WERI-Rb-1 (cell line): ENCODE measurements at regions not wholly inside any gene's neighbourhood (a gene's known extent, or its start where the extent isn't known, plus 50 kb on each side); places are given as distances from the start of the nearest gene placed in this dataset.
A peak's percentile ranks its signal among the peaks of the same experiment; 100 is the strongest.

Experiments
- DNase-seq: peaks from one replicate; pipeline ENCODE4 v3.0.0-alpha.2; 2020
- H3K27ac ChIP-seq: fragments of 250-450 bp; sonication (Bioruptor Pico); 2 replicates; pipeline ENCODE4 v1.5.1; 2020; ENCODE audit warnings: mild to moderate bottlenecking, moderate library complexity
- H3K27me3 ChIP-seq: fragments of 250-450 bp; sonication (Bioruptor Pico); 2 replicates; pipeline ENCODE4 v1.5.1; 2021; ENCODE audit warnings: mild to moderate bottlenecking, low read depth, moderate library complexity; ENCODE audit not compliant: insufficient read depth, severe bottlenecking
- H3K36me3 ChIP-seq: fragments of 250-450 bp; sonication (Bioruptor Pico); 2 replicates; pipeline ENCODE4 v1.5.1; 2020; ENCODE audit warnings: mild to moderate bottlenecking, moderate library complexity
- H3K4me3 ChIP-seq: 2 replicates; pipeline ENCODE4 v1.5.1; 2011; ENCODE audit warnings: low read depth, mild to moderate bottlenecking, control low read depth, low read length
- H3K9me3 ChIP-seq: fragments of 250-450 bp; sonication (Bioruptor Pico); 2 replicates; pipeline ENCODE4 v1.5.1; 2021; ENCODE audit warnings: mild to moderate bottlenecking, moderate library complexity; ENCODE audit not compliant: severe bottlenecking
- TF ChIP-seq, protein P1 (sequence below): IDR thresholded peaks from 2 replicates; pipeline ENCODE4 v1.5.1; 2011; ENCODE audit warnings: low read depth, mild to moderate bottlenecking, control low read depth, inconsistent platforms, low read length

DNA sequence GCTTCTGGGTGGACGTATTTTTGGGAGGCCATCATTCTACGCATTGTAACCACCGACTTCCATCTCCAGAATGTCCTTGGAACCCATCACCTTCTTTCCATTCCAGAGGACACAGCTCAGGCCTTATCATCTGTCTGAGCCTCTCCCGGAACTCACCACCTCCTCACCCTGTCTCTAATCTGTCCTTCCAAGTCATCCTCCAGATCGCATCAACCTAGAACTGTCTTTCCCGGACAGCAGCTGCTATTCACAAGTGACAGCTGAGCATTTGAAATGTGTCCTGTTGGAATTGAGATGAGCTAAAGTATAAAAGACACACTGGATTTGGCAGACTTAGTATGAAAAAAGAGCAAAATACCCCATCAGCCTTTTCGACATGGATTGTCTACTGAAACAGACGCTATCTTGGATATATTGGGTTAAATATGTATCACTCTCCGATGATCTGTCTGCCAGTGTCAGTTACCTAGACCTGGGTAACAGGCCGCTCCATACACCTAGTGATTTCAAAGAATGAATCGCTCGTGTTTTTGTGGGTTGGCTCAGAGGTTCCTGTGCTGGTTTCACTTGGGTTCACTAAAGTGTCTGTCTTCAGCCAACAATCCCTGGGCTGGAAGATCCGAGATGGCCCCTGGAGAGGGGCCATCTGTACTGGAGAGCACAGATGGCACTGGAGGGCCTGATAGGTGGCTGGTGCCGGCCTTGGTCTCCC is 104.4 kb upstream of the RFLNA start:
- Histone ChIP-seq H3K4me3 (no peak overlapping the region), H3K36me3 (no peaks in the 10 kb centered on the region), H3K27ac (peak overlapping the region; percentile 88), H3K27me3 (no peaks in the 10 kb centered on the region), H3K9me3 (peaks cover 13% of the 10 kb centered on the region)
- TF ChIP-seq, protein P1, sequence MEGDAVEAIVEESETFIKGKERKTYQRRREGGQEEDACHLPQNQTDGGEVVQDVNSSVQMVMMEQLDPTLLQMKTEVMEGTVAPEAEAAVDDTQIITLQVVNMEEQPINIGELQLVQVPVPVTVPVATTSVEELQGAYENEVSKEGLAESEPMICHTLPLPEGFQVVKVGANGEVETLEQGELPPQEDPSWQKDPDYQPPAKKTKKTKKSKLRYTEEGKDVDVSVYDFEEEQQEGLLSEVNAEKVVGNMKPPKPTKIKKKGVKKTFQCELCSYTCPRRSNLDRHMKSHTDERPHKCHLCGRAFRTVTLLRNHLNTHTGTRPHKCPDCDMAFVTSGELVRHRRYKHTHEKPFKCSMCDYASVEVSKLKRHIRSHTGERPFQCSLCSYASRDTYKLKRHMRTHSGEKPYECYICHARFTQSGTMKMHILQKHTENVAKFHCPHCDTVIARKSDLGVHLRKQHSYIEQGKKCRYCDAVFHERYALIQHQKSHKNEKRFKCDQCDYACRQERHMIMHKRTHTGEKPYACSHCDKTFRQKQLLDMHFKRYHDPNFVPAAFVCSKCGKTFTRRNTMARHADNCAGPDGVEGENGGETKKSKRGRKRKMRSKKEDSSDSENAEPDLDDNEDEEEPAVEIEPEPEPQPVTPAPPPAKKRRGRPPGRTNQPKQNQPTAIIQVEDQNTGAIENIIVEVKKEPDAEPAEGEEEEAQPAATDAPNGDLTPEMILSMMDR = no peak
- peak; percentile 59 for DNase-seq

DNA sequence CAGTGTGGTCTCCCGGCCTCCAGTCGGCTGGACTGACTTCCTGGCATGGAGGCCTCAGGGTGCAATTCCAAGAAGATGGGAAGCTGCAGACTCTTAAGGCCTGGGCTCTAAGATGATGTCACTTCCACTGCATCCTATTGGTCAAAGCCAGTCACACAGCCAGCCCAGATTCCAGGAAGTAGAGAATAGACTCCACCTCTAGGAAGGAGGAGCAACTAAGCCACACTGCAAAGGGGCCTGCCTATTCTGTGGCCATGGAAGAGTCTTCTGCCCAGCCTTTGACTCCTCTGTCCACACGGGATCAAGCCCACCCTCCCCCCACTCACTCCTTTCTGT is 103.9 kb upstream of the RFLNA start:
- no peak overlapping the region for H3K4me3 ChIP-seq
- peaks cover 13% of the 10 kb centered on the region for H3K9me3 ChIP-seq
- DNase-seq = peak; percentile 63
- peak overlapping the region; percentile 88 for H3K27ac ChIP-seq
- H3K36me3 ChIP-seq = no peaks in the 10 kb centered on the region
- no peaks in the 10 kb centered on the region for H3K27me3 ChIP-seq
- TF ChIP-seq, protein P1 = no peak

DNA sequence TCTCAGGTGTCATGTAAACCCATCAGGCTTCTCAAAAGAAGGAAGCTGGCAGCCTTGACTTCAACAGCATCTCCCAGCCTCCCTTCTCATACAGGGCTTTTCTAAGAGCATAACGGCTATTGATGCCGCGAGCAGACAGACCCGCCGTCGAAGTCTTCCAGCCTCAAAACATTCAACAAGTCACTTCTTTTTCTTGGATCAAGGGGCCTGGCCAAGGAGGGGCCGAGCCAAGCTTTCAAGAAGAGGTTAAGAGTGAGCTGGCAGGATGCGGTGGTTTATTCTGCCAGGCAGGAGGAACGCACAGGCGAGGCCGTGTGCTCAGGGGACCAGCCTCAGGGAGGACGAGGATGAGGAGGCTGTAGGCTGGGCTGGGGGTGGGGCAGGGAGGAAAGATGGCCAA is 102.9 kb upstream of the RFLNA start:
- TF ChIP-seq, protein P1 = no peak
- no peaks in the 10 kb centered on the region for H3K36me3 ChIP-seq

DNA sequence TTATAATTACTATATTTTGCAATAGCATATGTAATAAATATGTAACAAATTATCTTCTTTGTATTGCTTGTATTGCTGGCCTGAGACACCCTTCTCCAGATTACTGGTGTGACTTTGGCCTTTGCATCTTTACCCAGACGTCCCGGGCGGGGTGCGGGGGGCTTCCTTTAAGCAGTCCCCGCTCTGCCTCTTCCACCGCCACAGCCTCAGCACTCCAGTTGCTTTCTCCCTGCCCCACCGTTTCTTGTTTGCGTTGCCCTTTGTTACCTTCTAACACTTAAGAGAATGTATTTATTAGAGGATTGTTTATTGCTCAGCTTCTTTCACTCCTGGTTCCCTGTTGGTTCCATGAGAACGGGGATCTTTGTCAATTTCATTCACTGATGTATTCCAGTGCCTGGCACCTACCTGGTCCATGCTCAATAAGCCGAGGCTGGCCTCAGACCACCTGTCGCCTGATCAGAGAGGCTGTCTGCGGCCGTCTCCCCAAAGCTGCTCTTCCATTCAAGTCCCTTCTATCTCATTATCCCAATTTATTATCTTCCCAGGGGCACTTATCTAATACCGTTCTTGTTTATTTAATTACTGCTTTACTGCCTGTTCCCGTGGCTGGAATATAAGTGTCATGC is 100.5 kb upstream of the RFLNA start:
- Histone ChIP-seq H3K36me3 (no peaks in the 10 kb centered on the region), H3K9me3 (peaks cover 20% of the 10 kb centered on the region), H3K4me3 (no peak overlapping the region), H3K27ac (peak overlapping the region; percentile 30; the same call in 1 of the 2 replicates), H3K27me3 (no peaks in the 10 kb centered on the region)
- TF ChIP-seq, protein P1 = no peak
- DNase-seq = peak; percentile 64

More for the DNA sequence above, 102.9 kb upstream of the RFLNA start:
- Histone ChIP-seq H3K27me3 (no peaks in the 10 kb centered on the region), H3K9me3 (peaks cover 20% of the 10 kb centered on the region), H3K27ac (no peak overlapping the region; the same call in 1 of the 2 replicates), H3K4me3 (no peak overlapping the region)
- no peak for DNase-seq

DNA sequence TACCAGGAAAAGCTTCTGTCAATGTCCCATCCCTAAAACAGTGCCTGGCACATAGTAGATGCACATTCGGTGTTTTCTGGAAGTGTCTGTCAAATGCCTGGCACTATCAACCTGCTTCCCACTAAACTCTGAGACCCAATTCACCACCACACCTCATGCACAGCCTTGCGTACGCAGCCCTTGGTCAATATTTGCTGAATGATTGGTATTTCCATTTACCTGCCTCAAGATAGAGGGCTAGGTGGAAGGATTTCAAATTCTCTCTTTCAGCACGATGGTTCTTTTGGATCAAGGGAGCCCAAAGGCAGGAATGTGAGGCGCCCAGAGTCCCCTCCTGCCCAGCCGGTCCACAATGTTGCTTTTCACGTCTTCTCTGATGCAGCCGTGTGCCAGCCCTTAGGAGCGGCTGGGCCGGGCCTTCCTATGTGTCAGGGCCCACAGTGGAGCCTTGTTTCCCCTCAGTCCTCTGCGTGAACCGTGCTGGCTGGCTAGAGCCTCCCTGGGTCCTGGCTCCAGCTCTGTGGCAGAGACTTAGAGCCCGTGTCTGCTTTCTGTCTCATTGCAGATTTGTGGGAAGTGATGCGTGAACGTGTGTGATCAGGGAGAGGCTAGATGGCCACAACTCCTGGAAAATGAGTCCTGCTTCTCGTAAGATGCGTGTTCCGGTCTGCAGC is 99.9 kb upstream of the RFLNA start:
- TF ChIP-seq, protein P1 = no peak
- H3K27me3 ChIP-seq = no peaks in the 10 kb centered on the region
- H3K4me3 ChIP-seq = no peak overlapping the region
- H3K27ac ChIP-seq = peak overlapping the region; percentile 30; the same call in 1 of the 2 replicates
- H3K36me3 ChIP-seq = no peaks in the 10 kb centered on the region
- H3K9me3 ChIP-seq = peaks cover 20% of the 10 kb centered on the region
- no peak for DNase-seq
